ENCODE measurements at regions not wholly inside any gene's neighbourhood (a gene's known extent, or its start where the extent isn't known, plus 50 kb on each side); places are given as distances from the start of the nearest gene placed in this dataset.

GRCh38 chr5:156237361-156237760 lies 89.6 kb upstream of the SGCD start:
- TF ChIP-seq CTCF (IDR thresholded peaks at IDR 0.05; ENCODE audit: low read depth, low read length, missing input control) (no peak), FOXA1 (IDR thresholded peaks at IDR 0.05) (no peak), REST (IDR thresholded peaks at IDR 0.05) (no peak), JUND (IDR thresholded peaks at IDR 0.05) (no peak), ATF3 (IDR thresholded peaks at IDR 0.05) (no peak), GABPA (IDR thresholded peaks at IDR 0.05 in 1 of 2, conservative IDR thresholded peaks at IDR 0.05 in 1 of 2) (no peak), MAX (IDR thresholded peaks at IDR 0.05) (no peak), HNF4G (IDR thresholded peaks at IDR 0.05) (no peak), RAD21 (IDR thresholded peaks at IDR 0.05) (no peak)

Data from liver (tissue), 3 donors.